ENCODE measurements at regions not wholly inside any gene's neighbourhood (a gene's known extent, or its start where the extent isn't known, plus 50 kb on each side); places are given as distances from the start of the nearest gene placed in this dataset.

- no peaks in the 10 kb centered on the region for H3K9me3 ChIP-seq (ENCODE audit: low read length)
- TF ChIP-seq TAF1 (IDR thresholded peaks at IDR 0.05; ENCODE audit: low read depth) (no peak), SMC3 (conservative IDR thresholded peaks at IDR 0.05; ENCODE audit: poor library complexity) (no peak), REST (IDR thresholded peaks at IDR 0.05; ENCODE audit: borderline replicate concordance) (no peak), POLR2AphosphoS5 (IDR thresholded peaks at IDR 0.05) (no peak), EZH2 (IDR thresholded peaks at IDR 0.05; ENCODE audit: borderline replicate concordance, insufficient read depth, low read length, poor library complexity, severe bottlenecking) (no peak), MXI1 (conservative IDR thresholded peaks at IDR 0.05; ENCODE audit: poor library complexity, severe bottlenecking) (no peak), RAD21 (conservative IDR thresholded peaks at IDR 0.05) (no peak), EP300 (conservative IDR thresholded peaks at IDR 0.05; ENCODE audit: poor library complexity, severe bottlenecking) (no peak)
- TF ChIP-seq, protein P1, sequence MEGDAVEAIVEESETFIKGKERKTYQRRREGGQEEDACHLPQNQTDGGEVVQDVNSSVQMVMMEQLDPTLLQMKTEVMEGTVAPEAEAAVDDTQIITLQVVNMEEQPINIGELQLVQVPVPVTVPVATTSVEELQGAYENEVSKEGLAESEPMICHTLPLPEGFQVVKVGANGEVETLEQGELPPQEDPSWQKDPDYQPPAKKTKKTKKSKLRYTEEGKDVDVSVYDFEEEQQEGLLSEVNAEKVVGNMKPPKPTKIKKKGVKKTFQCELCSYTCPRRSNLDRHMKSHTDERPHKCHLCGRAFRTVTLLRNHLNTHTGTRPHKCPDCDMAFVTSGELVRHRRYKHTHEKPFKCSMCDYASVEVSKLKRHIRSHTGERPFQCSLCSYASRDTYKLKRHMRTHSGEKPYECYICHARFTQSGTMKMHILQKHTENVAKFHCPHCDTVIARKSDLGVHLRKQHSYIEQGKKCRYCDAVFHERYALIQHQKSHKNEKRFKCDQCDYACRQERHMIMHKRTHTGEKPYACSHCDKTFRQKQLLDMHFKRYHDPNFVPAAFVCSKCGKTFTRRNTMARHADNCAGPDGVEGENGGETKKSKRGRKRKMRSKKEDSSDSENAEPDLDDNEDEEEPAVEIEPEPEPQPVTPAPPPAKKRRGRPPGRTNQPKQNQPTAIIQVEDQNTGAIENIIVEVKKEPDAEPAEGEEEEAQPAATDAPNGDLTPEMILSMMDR (IDR thresholded peaks at IDR 0.05; ENCODE audit: poor library complexity, severe bottlenecking) = no peak
- no peaks in the 10 kb centered on the region for H4K20me1 ChIP-seq (ENCODE audit: insufficient read depth)
- H3K27me3 ChIP-seq (ENCODE audit: insufficient read depth, low read depth, low read length) = no peaks in the 10 kb centered on the region
- H3K79me2 ChIP-seq (replicated peaks; ENCODE audit: insufficient read depth, low read length) = no peaks in the 10 kb centered on the region
- H3F3A ChIP-seq (ENCODE audit: insufficient read depth, low read length, poor library complexity, severe bottlenecking) = no peaks in the 10 kb centered on the region
- no peak overlapping the region for H3K9ac ChIP-seq (ENCODE audit: low read length)
- no peak overlapping the region for H3K27ac ChIP-seq (ENCODE audit: low read length)
- no peaks in the 10 kb centered on the region for H3K9me2 ChIP-seq (ENCODE audit: insufficient read depth, low read length)
- no peak overlapping the region for H3K4me2 ChIP-seq (ENCODE audit: low read length)
- no peak overlapping the region for H3K4me3 ChIP-seq (ENCODE audit: low read length)
- no peaks in the 10 kb centered on the region for H3K36me3 ChIP-seq (ENCODE audit: insufficient read depth, low read length)
- no peak overlapping the region for H2AFZ ChIP-seq (ENCODE audit: low read depth, low read length)
Measured at GRCh38 chr14:82621881-82622450, 1088.3 kb upstream of the SEL1L start.

GRCh38 chr14:82626156-82627066 is 1092.8 kb upstream of the SEL1L start:
- no peaks in the 10 kb centered on the region for H4K20me1 ChIP-seq (ENCODE audit: insufficient read depth)
- H3K9ac ChIP-seq (ENCODE audit: low read length) = no peak overlapping the region
- H3K79me2 ChIP-seq (replicated peaks; ENCODE audit: insufficient read depth, low read length) = no peaks in the 10 kb centered on the region
- H3K9me3 ChIP-seq (ENCODE audit: low read length) = no peaks in the 10 kb centered on the region
- no peaks in the 10 kb centered on the region for H3F3A ChIP-seq (ENCODE audit: insufficient read depth, low read length, poor library complexity, severe bottlenecking)
- no peak overlapping the region for H2AFZ ChIP-seq (ENCODE audit: low read depth, low read length)
- H3K27ac ChIP-seq (ENCODE audit: low read length) = no peak overlapping the region
- no peak overlapping the region for H3K4me3 ChIP-seq (ENCODE audit: low read length)
- H3K9me2 ChIP-seq (ENCODE audit: insufficient read depth, low read length) = no peaks in the 10 kb centered on the region
- no peak overlapping the region for H3K4me2 ChIP-seq (ENCODE audit: low read length)
- TF ChIP-seq TAF1 (IDR thresholded peaks at IDR 0.05; ENCODE audit: low read depth) (no peak), EZH2 (IDR thresholded peaks at IDR 0.05; ENCODE audit: borderline replicate concordance, insufficient read depth, low read length, poor library complexity, severe bottlenecking) (no peak), REST (IDR thresholded peaks at IDR 0.05; ENCODE audit: borderline replicate concordance) (no peak), POLR2AphosphoS5 (IDR thresholded peaks at IDR 0.05) (no peak), EP300 (conservative IDR thresholded peaks at IDR 0.05; ENCODE audit: poor library complexity, severe bottlenecking) (no peak)
- TF ChIP-seq, protein P1 (IDR thresholded peaks at IDR 0.05; ENCODE audit: poor library complexity, severe bottlenecking) = no peak
- no peaks in the 10 kb centered on the region for H3K36me3 ChIP-seq (ENCODE audit: insufficient read depth, low read length)
- no peaks in the 10 kb centered on the region for H3K27me3 ChIP-seq (ENCODE audit: insufficient read depth, low read depth, low read length)
